Stimulated activated CD4-positive, alpha-beta T cell treated with anti-CD3 and anti-CD28 coated beads, TNF-alpha, amount 100 ng/mL, for 4 hours (primary cell): ENCODE measurements at regions not wholly inside any gene's neighbourhood (a gene's known extent, or its start where the extent isn't known, plus 50 kb on each side); places are given as distances from the start of the nearest gene placed in this dataset.

Source experiments
- DNase-seq, 3 experiments: peaks; one replicate each; pipeline ENCODE4 v3.0.0-alpha.2; 2020; ENCODE audit warnings: low read depth in 3 of 3

GRCh38 chr4:111855308-111855707 lies 289.9 kb upstream of the FAM241A start:
- no peak for DNase-seq

- DNase-seq = no peak
Observed at GRCh38 chr4:111864066-111864465, 281.2 kb upstream of the FAM241A start.

DNA sequence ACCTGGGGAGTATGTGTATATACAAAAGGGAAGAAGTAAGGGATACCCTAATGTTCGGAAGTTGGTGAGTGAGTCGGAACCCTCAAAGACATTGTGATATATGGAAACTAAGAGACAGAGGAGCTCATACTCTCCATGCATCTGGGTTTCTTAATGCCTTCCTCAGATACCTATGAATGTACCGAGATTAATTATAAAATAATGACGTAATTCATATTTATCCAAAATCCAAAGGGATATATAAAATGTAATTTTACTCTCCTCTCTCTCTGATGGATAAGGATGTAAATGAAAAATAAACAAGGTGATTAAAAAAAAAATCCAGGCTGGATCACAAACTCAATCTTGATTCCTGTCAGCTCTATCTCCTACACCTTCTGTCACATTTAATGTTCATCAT lies 275.9 kb upstream of the FAM241A start:
- no peak for DNase-seq

DNA sequence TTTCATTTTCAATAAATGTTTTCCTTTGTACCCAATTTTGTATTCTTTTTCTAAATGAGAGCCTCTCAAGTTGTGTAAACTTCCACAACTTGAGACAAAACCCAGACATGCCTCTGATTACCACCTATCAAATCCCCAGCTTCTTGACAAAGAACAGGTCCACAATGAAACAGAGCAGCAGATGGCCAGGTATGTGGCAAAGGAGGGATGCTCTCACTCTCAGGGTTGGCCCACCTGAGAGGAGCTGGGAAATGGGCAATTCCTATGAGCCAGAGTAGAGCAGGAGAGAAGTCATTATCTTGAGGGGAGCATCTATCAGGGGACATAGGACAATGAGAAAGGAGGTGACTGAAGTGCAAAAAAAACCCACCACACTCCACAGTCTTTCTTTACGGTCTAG lies 273.5 kb upstream of the FAM241A start:
- no peak for DNase-seq

- DNase-seq = no peak
Observed at GRCh38 chr4:111873801-111874200, 271.5 kb upstream of the FAM241A start.

DNA sequence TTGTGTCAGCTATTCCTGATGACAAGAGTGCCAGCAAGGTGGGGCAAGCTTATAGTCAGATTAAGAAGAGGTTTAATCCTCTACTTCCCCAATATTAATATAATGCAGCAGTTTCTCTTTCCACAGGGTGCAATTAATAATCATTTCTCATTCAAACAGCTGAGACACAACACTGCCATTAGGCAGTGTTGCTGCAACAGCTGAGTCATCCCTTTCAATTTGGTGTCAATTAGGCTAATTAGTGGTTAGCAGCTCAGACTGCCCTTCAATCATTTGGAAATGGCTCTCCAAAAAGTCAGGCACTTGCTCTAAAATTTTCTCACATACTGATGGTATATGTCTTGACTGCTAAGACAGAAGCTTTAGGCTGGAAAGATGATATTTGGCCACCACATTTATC lies 265.7 kb upstream of the FAM241A start:
- no peak for DNase-seq

GRCh38 chr4:111880116-111880515 lies 265.1 kb upstream of the FAM241A start:
- DNase-seq = no peak

GRCh38 chr4:111883557-111883999 lies 261.7 kb upstream of the FAM241A start:
- no peak for DNase-seq

GRCh38 chr4:111890412-111890811 lies 254.8 kb upstream of the FAM241A start:
- no peak for DNase-seq

- DNase-seq = no peak
Observed at GRCh38 chr4:111905511-111905910, 239.7 kb upstream of the FAM241A start.

DNA sequence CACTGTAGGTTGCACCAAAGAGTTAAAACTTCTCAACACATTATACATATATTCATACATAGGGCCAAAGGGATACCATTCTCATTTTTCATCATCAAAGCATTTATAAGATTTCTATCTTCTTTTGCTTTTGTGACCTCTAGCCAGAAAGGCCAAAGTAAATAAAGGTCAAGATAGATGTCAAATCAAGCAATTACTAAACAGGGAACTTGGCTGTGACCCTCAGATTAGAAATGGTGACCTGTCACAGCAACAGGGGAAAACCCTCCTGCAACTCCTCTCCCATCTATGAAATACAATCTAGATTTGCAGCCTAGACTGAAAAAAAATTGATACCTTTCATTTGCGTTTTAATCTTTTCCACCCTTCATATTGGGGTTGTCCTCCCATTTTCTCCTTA lies 225.6 kb upstream of the FAM241A start:
- DNase-seq = no peak

- DNase-seq = no peak
Observed at GRCh38 chr4:111921714-111922113, 223.5 kb upstream of the FAM241A start.

DNA sequence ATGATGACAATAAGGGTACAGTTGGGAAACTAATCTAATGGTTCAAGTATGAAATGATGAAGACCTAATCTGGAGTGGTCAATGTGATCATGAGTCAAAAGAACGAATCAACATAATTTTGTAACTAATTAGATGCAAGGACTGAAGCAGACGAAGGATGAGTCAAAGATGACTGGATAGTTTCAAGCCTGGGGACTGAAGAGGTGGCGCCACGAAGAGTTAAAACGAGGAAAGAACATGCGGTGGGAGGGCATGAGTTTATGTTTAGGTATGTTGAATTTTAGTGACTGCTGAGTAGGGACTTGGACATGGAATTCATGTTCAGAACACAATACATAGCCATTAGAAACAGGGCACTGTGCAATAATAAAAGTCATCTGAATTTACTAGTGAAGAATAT lies 221.5 kb upstream of the FAM241A start:
- DNase-seq = no peak

DNA sequence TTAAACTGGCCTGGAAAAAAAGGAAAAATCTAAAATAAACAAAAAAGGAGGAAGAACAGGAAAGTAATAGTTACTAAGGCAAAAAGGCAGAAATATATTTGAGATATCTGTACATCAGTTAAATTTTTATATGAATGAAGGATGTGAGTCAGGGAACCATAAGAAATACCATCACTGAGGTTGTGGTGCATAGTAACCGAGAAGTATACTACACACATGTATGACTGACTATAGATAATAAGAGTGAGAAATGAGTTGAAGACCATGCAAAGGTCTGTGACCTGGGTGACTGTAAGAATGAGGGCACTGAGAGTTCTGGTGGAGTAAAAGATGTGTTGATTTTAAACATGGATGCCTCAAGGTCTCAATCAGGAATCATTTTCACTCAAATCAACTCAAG lies 220.6 kb upstream of the FAM241A start:
- DNase-seq = no peak

- no peak for DNase-seq
Observed at GRCh38 chr4:111930659-111931058, 214.6 kb upstream of the FAM241A start.

DNA sequence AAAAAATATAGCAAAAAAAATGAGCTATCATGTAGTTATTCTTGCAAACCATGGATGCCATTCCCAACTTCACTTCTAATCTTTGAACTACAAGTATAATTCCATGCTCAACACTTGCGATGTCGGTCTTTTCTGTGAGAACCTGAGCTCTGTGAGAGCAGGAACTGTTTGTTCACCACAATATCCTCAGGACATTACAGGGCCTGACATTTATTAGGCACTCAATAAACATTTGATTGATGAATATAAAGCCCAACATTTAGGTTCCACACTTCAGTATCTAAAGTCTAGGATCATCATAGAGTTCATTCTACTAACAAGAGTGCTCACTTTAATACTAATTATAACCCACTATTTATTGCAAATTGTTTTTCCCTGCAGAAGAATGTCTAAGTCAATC lies 211.6 kb upstream of the FAM241A start:
- no peak for DNase-seq

DNA sequence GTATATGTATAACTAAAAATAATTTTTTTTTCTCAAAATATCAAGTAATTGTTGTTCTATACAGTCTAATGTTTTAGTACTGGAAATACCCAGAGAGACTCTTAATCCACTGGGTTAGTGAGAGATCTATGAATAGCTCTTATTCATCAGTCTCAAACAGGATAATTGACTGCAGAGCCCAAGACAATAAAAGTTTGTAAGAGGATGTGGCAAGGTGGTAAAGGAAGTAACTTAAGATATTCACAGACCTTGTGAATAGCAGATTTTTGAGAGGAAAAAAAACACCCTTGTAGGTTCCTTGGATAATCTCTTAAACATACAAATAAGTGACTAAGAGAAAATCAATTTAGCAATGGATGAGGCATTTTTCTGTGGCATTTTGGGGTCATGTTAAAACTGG lies 210.9 kb upstream of the FAM241A start:
- DNase-seq = no peak

GRCh38 chr4:111937368-111937767 lies 207.9 kb upstream of the FAM241A start:
- no peak for DNase-seq

DNA sequence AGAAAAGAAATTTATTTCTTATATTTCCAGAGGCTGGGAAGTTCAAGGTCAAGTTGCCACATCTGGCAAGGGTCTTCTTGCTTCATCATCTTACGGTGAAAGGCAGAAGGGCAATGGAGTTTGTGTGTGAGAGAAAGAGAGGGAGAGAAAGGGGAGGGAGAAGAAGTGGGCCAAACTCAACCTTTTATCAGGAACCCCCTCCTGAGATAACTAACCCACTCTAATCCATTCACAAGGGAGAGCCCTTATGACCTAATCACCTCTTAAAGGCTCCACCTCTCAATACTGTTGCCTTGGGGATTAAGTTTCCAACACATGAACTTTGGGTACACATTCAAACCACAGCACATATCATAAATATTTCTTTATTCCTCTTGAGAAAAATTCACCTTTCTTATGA lies 203.3 kb upstream of the FAM241A start:
- no peak for DNase-seq

DNA sequence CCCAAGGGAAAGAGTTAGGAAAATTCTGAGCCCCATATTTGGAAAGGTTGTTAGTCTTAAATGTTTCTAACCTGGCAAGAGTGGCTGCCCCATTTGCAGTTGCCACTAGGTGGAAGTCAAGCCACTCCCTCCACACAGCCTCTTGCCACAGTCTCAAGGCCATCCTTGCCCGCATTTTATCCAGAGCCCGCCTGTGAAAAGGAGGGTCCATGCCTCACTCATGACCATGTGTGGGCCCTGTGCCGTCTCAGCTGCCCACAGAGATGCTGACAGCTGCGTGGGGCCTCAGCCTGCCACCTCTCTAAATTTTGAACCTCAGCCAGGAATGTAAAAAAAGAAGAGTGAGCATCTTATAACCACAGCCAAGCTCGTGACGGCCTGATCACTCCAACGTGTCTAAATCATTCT lies 201.5 kb upstream of the FAM241A start:
- no peak for DNase-seq

DNA sequence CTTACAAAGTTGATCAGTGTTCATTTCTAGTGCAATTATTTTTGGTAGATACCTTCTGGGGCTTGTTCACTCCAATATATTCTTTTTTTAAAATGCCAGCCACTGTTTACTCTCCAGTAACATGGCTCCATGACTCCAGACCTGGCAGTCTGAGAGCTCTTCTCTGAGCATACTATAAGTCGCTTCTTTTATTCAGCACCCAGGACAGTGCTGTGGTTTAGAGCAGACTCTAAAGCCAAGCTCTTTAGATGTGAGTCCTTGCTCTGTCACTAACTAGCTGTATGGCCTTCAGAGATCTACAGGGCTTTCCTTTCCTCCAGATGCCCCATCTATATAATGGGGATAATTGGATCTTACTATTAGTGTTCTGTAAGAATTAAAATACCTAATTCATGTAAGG lies 200.2 kb upstream of the FAM241A start:
- DNase-seq = no peak

- DNase-seq = no peak
Observed at GRCh38 chr4:111946800-111947199, 198.5 kb upstream of the FAM241A start.

GRCh38 chr4:111952688-111953087 lies 192.6 kb upstream of the FAM241A start:
- DNase-seq = no peak

DNA sequence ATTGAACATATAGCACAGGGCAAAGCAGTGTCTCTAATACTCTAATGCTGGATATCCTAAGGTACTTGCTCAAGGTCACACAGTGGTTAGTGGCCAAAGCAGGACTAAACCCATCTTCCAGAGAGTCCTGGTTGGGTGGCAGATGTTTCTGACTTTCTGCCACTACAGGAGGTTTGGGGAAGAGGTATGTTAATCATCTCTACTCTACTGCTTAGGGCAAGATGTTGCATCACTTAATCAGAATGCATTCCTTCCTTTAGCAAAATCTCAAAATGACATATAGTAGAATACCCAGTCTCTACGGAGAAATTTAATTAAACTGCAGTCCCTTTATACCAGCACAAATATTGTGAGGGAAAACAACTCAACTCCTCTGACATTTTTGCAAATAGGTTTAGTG lies 190.7 kb upstream of the FAM241A start:
- no peak for DNase-seq

GRCh38 chr4:111955001-111955400 lies 190.3 kb upstream of the FAM241A start:
- DNase-seq = no peak
